ENCODE measurements at regions not wholly inside any gene's neighbourhood (a gene's known extent, or its start where the extent isn't known, plus 50 kb on each side); places are given as distances from the start of the nearest gene placed in this dataset.

- TF ChIP-seq, protein P1, sequence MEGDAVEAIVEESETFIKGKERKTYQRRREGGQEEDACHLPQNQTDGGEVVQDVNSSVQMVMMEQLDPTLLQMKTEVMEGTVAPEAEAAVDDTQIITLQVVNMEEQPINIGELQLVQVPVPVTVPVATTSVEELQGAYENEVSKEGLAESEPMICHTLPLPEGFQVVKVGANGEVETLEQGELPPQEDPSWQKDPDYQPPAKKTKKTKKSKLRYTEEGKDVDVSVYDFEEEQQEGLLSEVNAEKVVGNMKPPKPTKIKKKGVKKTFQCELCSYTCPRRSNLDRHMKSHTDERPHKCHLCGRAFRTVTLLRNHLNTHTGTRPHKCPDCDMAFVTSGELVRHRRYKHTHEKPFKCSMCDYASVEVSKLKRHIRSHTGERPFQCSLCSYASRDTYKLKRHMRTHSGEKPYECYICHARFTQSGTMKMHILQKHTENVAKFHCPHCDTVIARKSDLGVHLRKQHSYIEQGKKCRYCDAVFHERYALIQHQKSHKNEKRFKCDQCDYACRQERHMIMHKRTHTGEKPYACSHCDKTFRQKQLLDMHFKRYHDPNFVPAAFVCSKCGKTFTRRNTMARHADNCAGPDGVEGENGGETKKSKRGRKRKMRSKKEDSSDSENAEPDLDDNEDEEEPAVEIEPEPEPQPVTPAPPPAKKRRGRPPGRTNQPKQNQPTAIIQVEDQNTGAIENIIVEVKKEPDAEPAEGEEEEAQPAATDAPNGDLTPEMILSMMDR (IDR thresholded peaks at IDR 0.05) = no peak
- TF ChIP-seq POLR2A (IDR thresholded peaks at IDR 0.05) (no peak), EP300 (IDR thresholded peaks at IDR 0.05) (no peak)
Measured at GRCh38 chr12:47433876-47434275, 272.0 kb downstream of the RPAP3 start.

All from suprapubic skin (tissue), 3 donors.